Upper lobe of left lung (tissue), 6 donors: ENCODE measurements at regions not wholly inside any gene's neighbourhood (a gene's known extent, or its start where the extent isn't known, plus 50 kb on each side); places are given as distances from the start of the nearest gene placed in this dataset.

Source experiments
- ATAC-seq, 2 donors: fragments of 200-7000 bp; cut with Tn5 transposase; one replicate each; pipeline ENCODE4 v1.9.1; 2022; ENCODE audit warnings: mild to moderate bottlenecking in 2 of 2, moderate library complexity in 2 of 2; ENCODE audit not compliant: low FRiP score in 2 of 2
- DNase-seq, 2 donors: peaks; one replicate each; pipeline ENCODE4 v3.0.0-alpha.2; 2019 to 2020
- H3K27ac ChIP-seq, 4 donors: fragments of 200-600 bp; sonication (generic); one replicate each; pipeline ENCODE4 v1.5.1; 2016 to 2019
- H3K27me3 ChIP-seq, 4 donors: fragments of 200-600 bp; sonication (generic); one replicate each; pipeline ENCODE4 v1.5.1; 2017 to 2019
- H3K36me3 ChIP-seq, 4 donors: fragments of 200-600 bp; sonication (generic); one replicate each; pipeline ENCODE4 v1.5.1; 2016 to 2019
- H3K4me1 ChIP-seq, 4 donors: fragments of 200-600 bp; sonication (generic); one replicate each; pipeline ENCODE4 v1.5.1; 2018 to 2019
- H3K4me3 ChIP-seq, 4 donors: fragments of 200-600 bp; sonication (generic); one replicate each; pipeline ENCODE4 v1.5.1; 2017 to 2019; ENCODE audit warnings: mild to moderate bottlenecking in 2 of 4, moderate library complexity in 1 of 4
- H3K9me3 ChIP-seq, 4 donors: fragments of 200-600 bp; sonication (generic); one replicate each; pipeline ENCODE4 v1.5.1; 2018 to 2019
- EP300 ChIP-seq, 4 donors: sonication (generic); formaldehyde crosslinking; IDR thresholded peaks; one replicate each; pipeline ENCODE4 v1.5.1; 2017; ENCODE audit warnings: antibody characterized with exemption in 4 of 4, control low read depth in 2 of 4
- POLR2A ChIP-seq, 4 donors: fragments of 450-650 bp; IDR thresholded peaks; one replicate each; pipeline ENCODE4 v1.5.1; 2016 to 2017; ENCODE audit warnings: antibody characterized with exemption in 4 of 4, mild to moderate bottlenecking in 2 of 4
- POLR2AphosphoS5 ChIP-seq, 2 donors: sonication (generic); formaldehyde crosslinking; IDR thresholded peaks; one replicate each; pipeline ENCODE4 v1.5.1; 2017; ENCODE audit warnings: antibody characterized with exemption in 2 of 2
- WGBS, 2 donors: methylation state at CpG; one replicate each; pipeline ENCODE4 v1.1.5; 2017 to 2018; 5-methylcytosine and 5-hydroxymethylcytosine counted together
- TF ChIP-seq, protein P1 (sequence below), 6 experiments: fragments of 450-650 bp in 4 of 6; fragments of 200-600 bp in 2 of 6; sonication (generic) in 2 of 6; IDR thresholded peaks; one replicate each; pipeline ENCODE4 v1.5.1; 2016 to 2019; ENCODE audit warnings: antibody characterized with exemption in 6 of 6
- donor health status: DM: no; HTN: no; CAD: no; lungs with moderate emphysema.
- donor health status: DM: no; HTN: yes; CAD: no; lungs with severe emphysema.

DNA sequence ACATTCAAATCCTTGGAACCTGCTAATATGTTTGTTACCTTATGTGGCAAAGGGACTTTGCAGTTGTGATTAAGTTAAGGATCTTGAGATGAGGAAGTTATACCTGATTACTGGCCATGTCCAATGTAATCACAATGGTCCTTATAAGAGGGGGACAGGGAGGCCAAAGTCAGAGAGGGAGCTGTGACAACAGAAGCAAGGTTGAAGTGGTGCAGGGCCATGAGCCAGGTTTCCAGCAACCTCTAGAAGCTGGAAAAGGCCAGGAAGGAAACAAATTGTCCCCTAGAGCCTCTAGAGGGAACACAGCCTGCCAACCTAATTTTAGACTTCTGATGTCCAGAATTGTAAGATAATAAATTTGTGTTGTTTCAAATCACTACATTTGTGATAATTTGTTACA lies 334.7 kb upstream of the DACH1 start:
- no peaks in the 10 kb centered on the region for H3K4me1 ChIP-seq
- H3K4me3 ChIP-seq, result no peak overlapping the region
- TF ChIP-seq POLR2A (IDR thresholded peaks at IDR 0.05) (no peak), POLR2AphosphoS5 (IDR thresholded peaks at IDR 0.05) (no peak), EP300 (IDR thresholded peaks at IDR 0.05) (no peak)
- TF ChIP-seq, protein P1, sequence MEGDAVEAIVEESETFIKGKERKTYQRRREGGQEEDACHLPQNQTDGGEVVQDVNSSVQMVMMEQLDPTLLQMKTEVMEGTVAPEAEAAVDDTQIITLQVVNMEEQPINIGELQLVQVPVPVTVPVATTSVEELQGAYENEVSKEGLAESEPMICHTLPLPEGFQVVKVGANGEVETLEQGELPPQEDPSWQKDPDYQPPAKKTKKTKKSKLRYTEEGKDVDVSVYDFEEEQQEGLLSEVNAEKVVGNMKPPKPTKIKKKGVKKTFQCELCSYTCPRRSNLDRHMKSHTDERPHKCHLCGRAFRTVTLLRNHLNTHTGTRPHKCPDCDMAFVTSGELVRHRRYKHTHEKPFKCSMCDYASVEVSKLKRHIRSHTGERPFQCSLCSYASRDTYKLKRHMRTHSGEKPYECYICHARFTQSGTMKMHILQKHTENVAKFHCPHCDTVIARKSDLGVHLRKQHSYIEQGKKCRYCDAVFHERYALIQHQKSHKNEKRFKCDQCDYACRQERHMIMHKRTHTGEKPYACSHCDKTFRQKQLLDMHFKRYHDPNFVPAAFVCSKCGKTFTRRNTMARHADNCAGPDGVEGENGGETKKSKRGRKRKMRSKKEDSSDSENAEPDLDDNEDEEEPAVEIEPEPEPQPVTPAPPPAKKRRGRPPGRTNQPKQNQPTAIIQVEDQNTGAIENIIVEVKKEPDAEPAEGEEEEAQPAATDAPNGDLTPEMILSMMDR (IDR thresholded peaks at IDR 0.05), result no peak
- H3K27ac ChIP-seq, result no peak overlapping the region
- no peaks in the 10 kb centered on the region for H3K9me3 ChIP-seq
- ATAC-seq (no peak), DNase-seq (no peak)
- H3K36me3 ChIP-seq, result no peaks in the 10 kb centered on the region
- H3K27me3 ChIP-seq, result no peaks in the 10 kb centered on the region

DNA sequence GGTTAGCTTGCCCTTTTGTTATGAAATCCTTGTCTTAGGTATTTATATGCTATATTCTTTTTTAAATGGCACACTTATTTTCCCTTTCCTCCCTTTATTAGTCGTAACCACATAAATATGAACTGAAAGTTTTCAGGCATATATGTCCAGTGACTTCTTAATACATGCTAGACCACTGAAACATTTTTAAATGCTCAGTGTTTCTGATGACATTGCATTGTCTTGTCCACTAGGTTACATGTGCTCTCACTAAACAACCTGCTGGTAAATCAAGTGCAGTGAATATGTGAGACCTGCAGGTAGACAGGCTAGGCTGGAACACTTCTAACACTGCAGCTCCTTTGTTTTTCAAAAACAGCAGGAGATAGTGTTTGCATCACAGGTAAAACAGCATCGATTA lies 332.6 kb upstream of the DACH1 start:
- WGBS, 2 donors, result 38 to 43% methylated on average over 2 of the region's 2 CpGs
- no peaks in the 10 kb centered on the region for H3K27me3 ChIP-seq
- no peak overlapping the region for H3K4me3 ChIP-seq
- DNase-seq, result no peak
- H3K27ac ChIP-seq, result no peak overlapping the region
- ATAC-seq, result no peak
- no peaks in the 10 kb centered on the region for H3K4me1 ChIP-seq
- no peaks in the 10 kb centered on the region for H3K9me3 ChIP-seq
- no peaks in the 10 kb centered on the region for H3K36me3 ChIP-seq
- no peak for TF ChIP-seq EP300 (IDR thresholded peaks at IDR 0.05)
- no peak for TF ChIP-seq POLR2AphosphoS5 (IDR thresholded peaks at IDR 0.05)
- TF ChIP-seq, protein P1 (IDR thresholded peaks at IDR 0.05), result no peak
- TF ChIP-seq POLR2A (IDR thresholded peaks at IDR 0.05), result no peak

DNA sequence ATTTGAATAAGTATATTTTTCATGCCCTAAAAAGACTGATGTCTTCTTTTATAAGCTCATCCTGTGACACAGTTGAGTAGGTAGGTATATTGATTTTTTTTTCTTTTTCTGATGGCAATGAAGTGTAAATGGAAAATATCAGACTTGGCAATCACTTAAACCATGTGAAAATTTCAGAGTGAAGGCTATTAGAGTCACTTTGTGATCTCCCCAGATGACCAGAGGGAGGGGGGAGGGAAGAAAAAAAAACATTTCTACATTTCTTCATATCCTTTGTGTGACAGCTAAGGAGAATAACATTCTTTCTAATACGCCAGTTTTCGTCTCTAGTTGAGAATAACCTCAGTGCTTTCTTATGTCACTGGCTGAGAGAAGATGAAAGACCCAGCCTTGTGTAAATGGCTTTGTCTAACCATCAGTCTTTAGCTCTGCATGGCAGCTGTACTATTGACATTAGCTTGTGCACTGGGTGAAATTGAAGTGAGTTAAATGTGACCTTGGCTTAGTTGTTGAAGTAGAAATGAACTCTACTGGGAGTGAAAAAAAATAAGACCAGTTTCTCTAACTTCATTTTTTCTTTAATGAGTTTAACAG lies 332.1 kb upstream of the DACH1 start:
- no peaks in the 10 kb centered on the region for H3K4me1 ChIP-seq
- DNase-seq, result no peak
- H3K36me3 ChIP-seq, result no peaks in the 10 kb centered on the region
- H3K9me3 ChIP-seq, result no peaks in the 10 kb centered on the region
- no peak overlapping the region for H3K27ac ChIP-seq
- no peak for TF ChIP-seq POLR2AphosphoS5 (IDR thresholded peaks at IDR 0.05)
- TF ChIP-seq POLR2A (IDR thresholded peaks at IDR 0.05), result no peak
- no peak for TF ChIP-seq EP300 (IDR thresholded peaks at IDR 0.05)
- TF ChIP-seq, protein P1 (IDR thresholded peaks at IDR 0.05), result no peak
- ATAC-seq, result no peak
- H3K27me3 ChIP-seq, result no peaks in the 10 kb centered on the region
- H3K4me3 ChIP-seq, result no peak overlapping the region
- 82 to 87% methylated on average over 2 of the region's 2 CpGs for WGBS, 2 donors

DNA sequence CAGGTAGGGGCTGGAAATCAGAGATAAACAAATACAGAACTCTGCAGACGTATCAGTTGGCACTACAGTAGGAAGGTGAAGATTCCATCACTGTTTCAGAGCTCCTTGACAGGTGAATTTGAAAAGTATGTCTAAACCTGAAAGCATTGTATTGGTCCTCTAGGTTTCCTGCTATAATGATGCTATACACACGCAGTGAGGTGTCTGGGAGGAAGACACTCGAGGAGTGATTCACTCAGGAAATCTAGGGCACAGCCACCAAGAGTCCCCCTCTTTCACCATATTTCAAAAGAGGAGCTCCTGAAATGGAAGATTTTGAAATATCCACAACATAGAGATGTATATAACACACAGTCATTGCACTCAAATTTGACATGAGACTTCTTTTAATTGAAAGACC lies 331.0 kb upstream of the DACH1 start:
- Histone ChIP-seq H3K4me3 (no peak overlapping the region), H3K9me3 (no peaks in the 10 kb centered on the region), H3K4me1 (no peaks in the 10 kb centered on the region), H3K27ac (no peak overlapping the region), H3K27me3 (no peaks in the 10 kb centered on the region), H3K36me3 (no peaks in the 10 kb centered on the region)
- 59 to 66% methylated on average over 3 of the region's 3 CpGs for WGBS, 2 donors
- no peak for ATAC-seq
- no peak for TF ChIP-seq POLR2A (IDR thresholded peaks at IDR 0.05)
- TF ChIP-seq, protein P1 (IDR thresholded peaks at IDR 0.05), result no peak
- TF ChIP-seq EP300 (IDR thresholded peaks at IDR 0.05), result no peak
- no peak for TF ChIP-seq POLR2AphosphoS5 (IDR thresholded peaks at IDR 0.05)
- no peak for DNase-seq

DNA sequence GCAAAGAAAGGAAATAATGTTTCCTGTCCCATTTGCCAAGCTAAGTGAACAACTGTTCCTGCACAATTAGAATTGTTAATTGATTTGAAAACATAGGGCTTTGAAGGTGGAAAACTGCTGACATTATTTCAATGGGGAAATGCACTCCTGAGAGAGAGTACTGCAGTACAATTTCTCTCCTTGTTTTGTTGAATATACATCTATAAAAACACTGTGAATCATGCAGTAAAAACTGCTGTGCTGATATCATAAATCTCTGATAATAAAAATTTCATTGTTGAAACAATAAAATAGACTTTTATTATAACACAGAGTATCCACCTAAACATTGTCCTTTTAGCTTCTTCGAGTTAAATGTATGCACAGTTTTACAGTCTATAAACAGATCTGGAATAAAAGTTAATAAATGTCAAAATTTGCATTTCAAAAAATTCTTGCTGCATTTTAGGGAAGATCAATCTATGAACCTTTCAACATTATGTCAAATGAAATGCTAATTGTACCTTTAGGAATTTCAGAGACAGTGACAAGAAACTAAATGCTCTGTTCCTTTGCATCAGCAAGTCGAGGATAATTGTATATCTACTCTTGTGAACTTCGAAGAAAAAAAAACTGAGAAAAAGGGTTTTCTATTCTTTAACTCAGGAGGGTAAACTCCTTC lies 328.2 kb upstream of the DACH1 start:
- Histone ChIP-seq H3K36me3 (no peaks in the 10 kb centered on the region), H3K9me3 (no peaks in the 10 kb centered on the region), H3K4me3 (no peak overlapping the region), H3K27ac (no peak overlapping the region), H3K4me1 (no peaks in the 10 kb centered on the region), H3K27me3 (no peaks in the 10 kb centered on the region)
- WGBS, 2 donors, result 58 to 65% methylated on average over 3 of the region's 3 CpGs
- no peak for ATAC-seq
- no peak for DNase-seq
- TF ChIP-seq EP300 (IDR thresholded peaks at IDR 0.05), result no peak
- TF ChIP-seq POLR2AphosphoS5 (IDR thresholded peaks at IDR 0.05), result no peak
- TF ChIP-seq, protein P1 (IDR thresholded peaks at IDR 0.05), result no peak
- TF ChIP-seq POLR2A (IDR thresholded peaks at IDR 0.05), result no peak
